Aorta (tissue), 5 donors: ENCODE measurements at regions not wholly inside any gene's neighbourhood (a gene's known extent, or its start where the extent isn't known, plus 50 kb on each side); places are given as distances from the start of the nearest gene placed in this dataset.
"Not testable (repeated sequence)": the region's sequence is repeated elsewhere in the genome, so short reads cannot be mapped to it uniquely, and the experiment has no call there.

Experiments
- ATAC-seq: fragments of 200-7000 bp; cut with Tn5 transposase; one replicate; pipeline ENCODE4 v1.9.1; 2022; ENCODE audit warnings: moderate library complexity; ENCODE audit not compliant: low FRiP score
- DNase-seq, 2 donors: peaks; one replicate each; pipeline ENCODE4 v3.0.0-alpha.2; 2020
- H3K27ac ChIP-seq, 2 donors: one replicate each; pipeline ENCODE4 v1.5.1; 2013; ENCODE audit warnings: low read length in 2 of 2, mild to moderate bottlenecking in 2 of 2, moderate library complexity in 2 of 2, control low read depth in 1 of 2, inconsistent platforms in 1 of 2, low read depth in 1 of 2
- H3K27me3 ChIP-seq, 2 donors: one replicate each; pipeline ENCODE4 v1.6.1; 2013; ENCODE audit warnings: control low read depth in 1 of 2, low read length in 1 of 2, mild to moderate bottlenecking in 1 of 2, moderate library complexity in 1 of 2; ENCODE audit not compliant: insufficient read depth in 2 of 2, control insufficient read depth in 1 of 2
- H3K36me3 ChIP-seq, 2 donors: one replicate each; pipeline ENCODE4 v1.6.1; 2013; ENCODE audit warnings: control low read depth in 1 of 2, low read length in 1 of 2, mild to moderate bottlenecking in 1 of 2; ENCODE audit not compliant: insufficient read depth in 2 of 2, control insufficient read depth in 1 of 2
- H3K4me1 ChIP-seq, 2 donors: one replicate each; pipeline ENCODE4 v1.6.1; 2013; ENCODE audit warnings: low read length in 2 of 2, control low read depth in 1 of 2, mild to moderate bottlenecking in 1 of 2, moderate library complexity in 1 of 2; ENCODE audit not compliant: insufficient read depth in 2 of 2, control insufficient read depth in 1 of 2
- H3K4me3 ChIP-seq, 2 donors: one replicate each; pipeline ENCODE4 v1.5.1; 2013; ENCODE audit warnings: low read length in 2 of 2, control low read depth in 1 of 2, mild to moderate bottlenecking in 1 of 2
- H3K9me3 ChIP-seq: one replicate; pipeline ENCODE4 v1.6.1; 2013; ENCODE audit warnings: mild to moderate bottlenecking, low read length; ENCODE audit not compliant: control insufficient read depth
- WGBS, 2 donors: extraction: QIAGEN DNeasy Blood & Tissue Kit; methylation state at CpG; one replicate each; pipeline ENCODE4 v1.1.7; 2013; 5-methylcytosine and 5-hydroxymethylcytosine counted together
- intact Hi-C, 2 donors: fragments of 100-400 bp; cut with DNase I; formaldehyde crosslinking; loops; one replicate each; pipeline versions ENCODE4 v1.14.2 to v1.15.0; 2022
- donor health status: healthy with polysubstance abuse.
- donor health status: Bipolar disorder and iron deficiency.
- donor health status: DM: no; HTN: no; CAD: no.
- donor health status: DM: no; HTN: no; CAD: no.
- donor health status: DM: yes; HTN: yes; CAD: no.

GRCh38 chr1:240722788-240723187, 110.8 kb upstream of the GREM2 start:
- no peaks in the 10 kb centered on the region for H3K4me1 ChIP-seq
- peaks cover 4% of the 10 kb centered on the region for H3K9me3 ChIP-seq
- H3K4me3 ChIP-seq = no peak overlapping the region
- H3K36me3 ChIP-seq = no peaks in the 10 kb centered on the region
- ATAC-seq = no peak
- H3K27ac ChIP-seq = no peak overlapping the region
- H3K27me3 ChIP-seq = no peaks in the 10 kb centered on the region
- WGBS, 2 donors = 80 to 82% methylated on average over 10 of the region's 10 CpGs
- DNase-seq = no peak
- intact Hi-C loops = no loop called here

GRCh38 chr1:240720976-240721375, 109.0 kb upstream of the GREM2 start:
- Histone ChIP-seq H3K27ac (no peak overlapping the region), H3K36me3 (no peaks in the 10 kb centered on the region), H3K27me3 (no peaks in the 10 kb centered on the region), H3K4me1 (no peaks in the 10 kb centered on the region), H3K4me3 (no peak overlapping the region), H3K9me3 (peaks cover under 1% of the 10 kb centered on the region)
- WGBS, 2 donors = 74 to 75% methylated on average over 6 of the region's 6 CpGs
- intact Hi-C loops = no loop called here
- no peak for DNase-seq
- no peak for ATAC-seq

GRCh38 chr1:240719953-240720700, 108.2 kb upstream of the GREM2 start:
- WGBS, 2 donors = 39 to 40% methylated on average over 8 of the region's 8 CpGs
- ATAC-seq (no peak), DNase-seq (no peak)
- H3K9me3 ChIP-seq = no peaks in the 10 kb centered on the region
- intact Hi-C loops = no loop called here
- no peaks in the 10 kb centered on the region for H3K4me1 ChIP-seq
- no peak overlapping the region for H3K4me3 ChIP-seq
- no peaks in the 10 kb centered on the region for H3K27me3 ChIP-seq
- no peak overlapping the region for H3K27ac ChIP-seq
- H3K36me3 ChIP-seq = no peaks in the 10 kb centered on the region

GRCh38 chr1:240716538-240716937, 104.6 kb upstream of the GREM2 start:
- H3K27ac ChIP-seq, H3K36me3 ChIP-seq, H3K27me3 ChIP-seq, intact Hi-C loops, DNase-seq, H3K4me3 ChIP-seq, H3K9me3 ChIP-seq, H3K4me1 ChIP-seq, ATAC-seq: not testable (repeated sequence)
- WGBS, 2 donors = 86 to 88% methylated on average over 4 of the region's 4 CpGs

DNA sequence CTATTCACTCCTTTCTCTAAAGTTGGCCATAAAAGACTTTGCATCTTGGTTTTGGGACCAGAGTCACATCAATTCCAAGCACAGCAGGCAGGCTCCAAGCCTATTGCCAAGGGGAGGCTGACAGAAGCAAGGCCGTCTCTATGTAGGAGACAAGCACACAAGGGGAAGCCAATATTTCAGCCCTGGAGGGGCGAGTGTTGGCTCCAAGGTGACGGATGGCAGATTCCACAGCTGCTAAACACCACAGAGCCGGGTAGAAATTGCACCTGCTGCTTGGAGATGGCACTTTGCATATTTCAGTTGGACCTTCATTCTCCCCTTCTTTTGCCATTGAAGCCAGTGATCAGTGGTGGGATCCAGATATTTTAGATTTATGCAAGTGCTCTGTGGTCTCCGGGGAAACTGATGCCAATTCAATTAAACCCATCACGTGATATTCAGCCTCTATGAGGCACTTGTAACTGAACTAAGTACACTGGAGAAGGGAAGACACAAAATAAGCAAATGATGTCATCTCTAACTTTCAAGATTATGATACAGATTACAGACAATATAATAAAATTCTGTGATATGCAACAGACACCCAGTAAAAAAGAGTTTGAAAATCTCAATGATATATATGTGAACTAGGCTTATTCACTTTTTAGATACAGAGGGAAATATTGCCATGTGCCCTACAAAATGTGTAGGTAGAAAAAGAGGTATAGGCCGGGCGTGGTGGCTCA, 102.8 kb upstream of the GREM2 start:
- intact Hi-C loops = no loop called here
- H3K27ac ChIP-seq = no peak overlapping the region
- H3K36me3 ChIP-seq = no peaks in the 10 kb centered on the region
- no peak for DNase-seq
- no peak for ATAC-seq
- H3K9me3 ChIP-seq = no peaks in the 10 kb centered on the region
- WGBS, 2 donors = 75 to 79% methylated on average over 8 of the region's 8 CpGs
- no peak overlapping the region for H3K4me3 ChIP-seq
- no peaks in the 10 kb centered on the region for H3K4me1 ChIP-seq
- H3K27me3 ChIP-seq = no peaks in the 10 kb centered on the region

DNA sequence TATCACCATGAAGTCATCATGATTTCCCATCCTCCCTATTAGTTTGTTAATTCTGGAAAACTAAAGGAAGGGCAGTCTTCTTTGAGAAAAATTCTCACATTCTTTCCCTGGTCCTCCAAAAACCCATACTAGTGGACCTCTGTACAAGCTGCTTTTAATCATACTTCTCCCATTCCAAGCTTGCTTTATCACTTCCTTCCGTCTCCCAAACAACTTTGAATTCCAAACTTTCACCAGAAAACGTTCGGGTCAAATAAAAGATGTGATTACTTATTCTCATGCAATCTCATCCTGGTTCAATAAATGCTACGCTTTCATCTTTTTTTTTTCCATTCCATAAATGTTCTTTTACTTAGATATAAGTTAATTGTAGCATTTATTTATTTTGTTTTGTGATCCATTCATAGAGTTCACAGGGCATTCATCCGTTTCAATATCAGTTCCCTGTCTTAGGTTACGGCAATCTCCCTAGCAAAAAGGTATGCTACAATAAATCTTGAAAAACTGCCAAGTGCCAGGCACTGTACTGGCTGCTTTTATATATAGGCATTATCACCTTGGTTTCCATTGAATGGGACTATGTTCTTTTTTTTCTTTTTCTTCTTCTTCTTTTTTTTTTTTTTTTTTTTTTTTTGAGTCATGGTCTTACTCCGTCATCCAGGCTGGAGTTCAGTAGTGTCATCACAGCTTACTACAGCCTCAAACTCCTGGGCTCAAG, 100.2 kb upstream of the GREM2 start:
- H3K4me3 ChIP-seq = no peak overlapping the region
- WGBS, 2 donors = 56 to 57% methylated on average over 7 of the region's 7 CpGs
- H3K36me3 ChIP-seq = no peaks in the 10 kb centered on the region
- intact Hi-C loops = no loop called here
- H3K9me3 ChIP-seq = no peaks in the 10 kb centered on the region
- no peaks in the 10 kb centered on the region for H3K4me1 ChIP-seq
- DNase-seq = no peak
- no peak for ATAC-seq
- no peaks in the 10 kb centered on the region for H3K27me3 ChIP-seq
- no peak overlapping the region for H3K27ac ChIP-seq

DNA sequence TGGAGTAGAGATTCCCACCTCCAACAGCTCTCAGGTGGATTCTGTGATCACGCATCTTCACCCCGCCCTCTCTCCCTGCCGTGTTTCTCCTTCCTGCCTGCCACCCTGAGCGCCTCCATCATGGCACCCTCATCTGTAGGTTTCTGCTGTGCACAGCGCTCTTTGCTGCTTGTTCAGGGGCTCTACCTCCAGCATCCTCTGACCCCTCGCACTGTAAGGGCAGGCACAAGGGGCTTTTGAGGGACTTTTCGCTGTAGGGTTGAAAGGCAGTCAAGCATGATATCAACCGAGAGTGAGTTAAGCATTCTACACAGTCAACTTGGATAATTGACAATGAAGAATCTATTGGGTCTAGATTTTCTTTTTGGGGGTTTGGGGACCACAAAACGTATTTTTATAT, 99.1 kb upstream of the GREM2 start:
- no peaks in the 10 kb centered on the region for H3K27me3 ChIP-seq
- H3K4me3 ChIP-seq = no peak overlapping the region
- no peaks in the 10 kb centered on the region for H3K36me3 ChIP-seq
- H3K4me1 ChIP-seq = no peaks in the 10 kb centered on the region
- ATAC-seq (no peak), DNase-seq (no peak)
- 90 to 95% methylated on average over 9 of the region's 9 CpGs for WGBS, 2 donors
- no peak overlapping the region for H3K27ac ChIP-seq
- intact Hi-C loops = no loop called here
- H3K9me3 ChIP-seq = no peaks in the 10 kb centered on the region

- ATAC-seq = no peak
- DNase-seq = no peak
- Histone ChIP-seq H3K27me3 (no peaks in the 10 kb centered on the region), H3K36me3 (no peaks in the 10 kb centered on the region), H3K4me3 (no peak overlapping the region), H3K27ac (no peak overlapping the region), H3K4me1 (no peaks in the 10 kb centered on the region), H3K9me3 (no peaks in the 10 kb centered on the region)
- WGBS, 2 donors = 59 to 60% methylated on average over 6 of the region's 6 CpGs
- intact Hi-C loops = no loop called here
Observed at GRCh38 chr1:240709676-240710075, 97.7 kb upstream of the GREM2 start.
